SKM-1 (cell line): ENCODE measurements at regions not wholly inside any gene's neighbourhood (a gene's known extent, or its start where the extent isn't known, plus 50 kb on each side); places are given as distances from the start of the nearest gene placed in this dataset.

Experiments used
- DNase-seq: peaks from one replicate; lab custom pipeline; 2025; ENCODE audit not compliant: unreplicated experiment; lab: John Stamatoyannopoulos, UW

DNA sequence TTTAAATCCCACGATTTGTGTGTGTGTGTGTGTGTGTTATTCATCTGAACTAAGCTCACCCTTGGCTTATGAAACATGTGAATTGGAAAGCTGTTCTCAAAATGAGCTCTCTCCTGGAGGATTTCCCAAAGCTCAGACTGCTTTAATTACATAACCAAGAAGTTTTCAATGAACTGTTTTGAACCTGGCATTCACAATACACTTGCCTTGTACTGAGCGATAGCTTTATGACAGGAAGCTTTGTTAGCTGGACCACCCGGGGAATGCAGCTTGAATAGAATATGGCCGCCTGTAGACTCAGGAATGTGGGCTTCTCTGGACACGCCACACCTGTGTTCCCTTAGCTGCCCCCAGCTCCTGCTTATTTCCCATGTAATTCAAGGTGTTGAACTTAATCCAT is 71.4 kb upstream of the PREP start:
- DNase-seq: no peak

DNA sequence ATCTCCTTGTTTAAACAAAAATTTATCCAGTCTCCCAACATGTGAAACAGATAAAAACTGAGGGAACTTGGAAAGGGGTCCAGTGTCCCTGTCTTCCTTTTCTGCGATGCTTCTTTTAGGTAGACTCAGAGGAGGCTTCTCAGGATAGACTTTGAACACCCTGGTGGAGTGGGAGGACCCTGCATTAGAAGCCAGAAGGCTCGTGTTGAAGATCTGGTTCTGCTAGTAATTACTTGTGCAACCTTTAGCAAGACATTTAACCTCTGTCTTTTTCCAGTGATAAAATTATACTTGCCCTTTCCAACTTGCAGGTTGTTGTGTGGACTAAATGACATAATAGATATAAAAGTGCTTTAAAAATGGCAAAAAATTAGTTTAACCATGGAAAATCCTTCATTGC is 67.1 kb upstream of the PREP start:
- DNase-seq: no peak

DNA sequence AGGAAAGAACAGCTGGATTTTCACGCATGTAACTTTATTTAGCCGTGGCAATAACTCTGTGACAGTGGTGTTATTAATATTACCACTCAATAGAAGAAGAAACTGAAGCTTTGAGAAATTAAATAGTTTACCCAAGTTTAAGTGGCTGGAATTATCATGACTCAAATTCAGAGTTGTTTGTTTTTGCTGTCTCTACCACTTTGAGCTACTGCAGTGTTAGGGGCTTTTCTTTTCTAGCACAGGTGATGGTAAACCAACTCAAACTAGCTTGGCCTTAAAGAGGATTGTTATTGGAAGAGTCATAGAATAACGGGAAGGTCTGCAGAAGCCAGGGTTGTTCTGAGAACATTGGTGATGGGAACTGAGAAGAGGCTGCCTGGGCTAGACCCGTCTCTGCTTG is 66.0 kb upstream of the PREP start:
- no peak for DNase-seq

DNA sequence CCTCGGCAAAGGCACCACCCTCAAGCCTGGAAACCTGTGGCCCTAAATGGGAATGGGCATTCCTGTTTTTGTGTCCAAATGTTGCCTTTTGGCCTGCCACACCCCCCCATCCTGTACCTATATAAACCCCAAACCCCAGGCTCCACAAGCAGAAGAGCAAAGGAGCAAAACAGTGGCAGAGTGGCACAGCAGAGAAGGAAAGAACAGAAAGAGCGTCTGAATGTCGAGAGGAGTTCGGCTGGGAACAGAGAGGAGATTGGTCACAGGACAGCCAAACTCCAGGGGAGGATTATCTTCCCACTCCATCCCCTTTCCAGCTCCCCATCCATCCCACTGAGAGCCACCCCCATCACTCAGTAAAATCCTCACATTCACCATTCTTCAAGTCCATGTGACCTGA is 58.0 kb upstream of the PREP start:
- DNase-seq: no peak

DNA sequence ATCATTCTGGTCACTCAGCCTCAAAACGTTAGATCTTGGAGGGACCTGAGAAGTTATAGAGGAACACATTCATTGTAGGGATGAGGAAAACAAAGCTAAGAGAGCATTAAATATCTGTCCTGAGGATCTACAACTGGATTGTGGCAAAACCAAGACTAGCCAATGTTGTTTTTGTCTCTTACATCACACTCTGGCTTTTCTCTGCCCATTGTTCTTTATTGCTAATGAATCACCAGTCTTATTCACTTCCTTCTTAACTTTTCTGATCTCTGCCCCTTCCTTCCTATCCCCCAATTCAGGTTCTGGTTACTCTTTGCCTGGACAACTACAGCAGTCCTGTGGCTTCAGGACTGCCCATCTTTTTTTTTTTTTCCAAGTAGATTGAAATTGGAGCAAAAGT is 57.0 kb upstream of the PREP start:
- DNase-seq: no peak

DNA sequence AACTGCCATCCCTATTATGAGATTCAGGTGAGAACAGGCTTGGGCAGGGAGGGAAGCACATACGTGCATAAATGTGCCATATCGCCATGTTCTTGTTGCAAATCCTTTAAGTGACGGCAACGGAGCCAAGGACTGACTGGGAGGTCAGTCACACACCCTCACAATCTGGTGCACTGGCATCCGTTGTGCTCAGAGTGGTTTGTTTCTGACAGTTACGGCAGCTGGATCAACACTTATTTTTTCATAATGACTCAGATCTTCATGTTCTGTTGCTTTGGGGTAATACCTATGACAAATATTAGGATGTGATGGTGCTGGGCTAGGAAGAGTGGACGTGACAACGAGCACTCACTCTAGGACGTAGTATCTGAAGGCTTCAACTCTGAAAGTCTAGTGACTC is 56.2 kb upstream of the PREP start:
- DNase-seq: no peak

DNA sequence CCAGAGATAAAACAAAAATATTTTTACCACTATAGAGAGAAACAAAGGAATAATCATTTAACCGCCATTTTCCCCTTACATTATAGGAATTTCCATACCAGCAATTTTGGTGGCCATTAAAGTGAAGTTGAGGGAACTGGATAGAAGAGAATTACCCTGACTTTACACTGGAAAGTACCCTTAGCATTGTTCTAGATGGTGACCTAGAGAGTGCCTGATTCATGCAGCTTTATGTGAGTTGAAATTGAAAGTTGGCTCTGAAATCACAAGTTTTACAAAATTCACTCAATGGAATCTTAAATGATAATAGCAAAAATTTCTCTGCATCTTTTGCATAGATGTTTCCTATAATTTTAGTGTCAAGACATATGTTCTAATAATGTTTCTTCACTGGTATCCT is 55.7 kb upstream of the PREP start:
- no peak for DNase-seq

DNA sequence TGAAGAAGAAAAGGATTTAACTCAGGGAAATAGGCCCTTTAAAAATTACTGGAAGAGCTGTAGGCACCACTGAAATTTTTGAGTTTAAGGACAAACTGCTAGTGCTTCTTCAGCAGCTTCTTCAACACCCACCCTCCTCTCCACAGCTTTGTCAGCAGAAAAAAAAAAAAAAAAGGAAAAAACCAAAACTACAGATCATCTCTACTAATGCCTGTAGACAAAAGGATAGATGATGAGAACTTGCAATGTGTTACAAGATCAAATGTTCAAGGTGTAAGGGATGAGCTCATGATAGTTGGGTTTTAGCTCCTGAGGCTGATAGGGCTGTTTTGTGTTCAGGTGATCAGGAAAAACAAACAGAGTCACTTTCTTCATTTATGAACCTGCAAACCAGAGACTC is 55.2 kb upstream of the PREP start:
- DNase-seq: no peak

DNA sequence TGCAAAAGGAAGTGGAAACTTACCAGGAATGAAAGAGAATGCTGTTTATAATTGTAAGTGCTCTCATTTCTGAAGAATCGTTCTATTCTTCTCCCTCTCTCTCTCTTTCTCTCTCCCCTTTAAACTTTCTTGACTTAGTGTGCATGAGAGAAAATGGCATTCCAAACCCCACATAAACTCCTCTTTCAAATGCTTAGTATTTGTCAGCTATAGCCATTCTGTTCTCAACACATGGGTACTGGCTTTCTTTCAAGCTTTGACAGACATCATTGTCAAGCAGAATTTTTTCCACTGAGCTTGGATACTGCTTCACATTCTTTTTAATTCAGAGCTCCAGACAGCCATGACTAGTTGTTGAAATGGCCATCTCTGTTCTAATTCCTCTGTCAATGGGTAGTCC is 51.1 kb upstream of the PREP start:
- DNase-seq: no peak

DNA sequence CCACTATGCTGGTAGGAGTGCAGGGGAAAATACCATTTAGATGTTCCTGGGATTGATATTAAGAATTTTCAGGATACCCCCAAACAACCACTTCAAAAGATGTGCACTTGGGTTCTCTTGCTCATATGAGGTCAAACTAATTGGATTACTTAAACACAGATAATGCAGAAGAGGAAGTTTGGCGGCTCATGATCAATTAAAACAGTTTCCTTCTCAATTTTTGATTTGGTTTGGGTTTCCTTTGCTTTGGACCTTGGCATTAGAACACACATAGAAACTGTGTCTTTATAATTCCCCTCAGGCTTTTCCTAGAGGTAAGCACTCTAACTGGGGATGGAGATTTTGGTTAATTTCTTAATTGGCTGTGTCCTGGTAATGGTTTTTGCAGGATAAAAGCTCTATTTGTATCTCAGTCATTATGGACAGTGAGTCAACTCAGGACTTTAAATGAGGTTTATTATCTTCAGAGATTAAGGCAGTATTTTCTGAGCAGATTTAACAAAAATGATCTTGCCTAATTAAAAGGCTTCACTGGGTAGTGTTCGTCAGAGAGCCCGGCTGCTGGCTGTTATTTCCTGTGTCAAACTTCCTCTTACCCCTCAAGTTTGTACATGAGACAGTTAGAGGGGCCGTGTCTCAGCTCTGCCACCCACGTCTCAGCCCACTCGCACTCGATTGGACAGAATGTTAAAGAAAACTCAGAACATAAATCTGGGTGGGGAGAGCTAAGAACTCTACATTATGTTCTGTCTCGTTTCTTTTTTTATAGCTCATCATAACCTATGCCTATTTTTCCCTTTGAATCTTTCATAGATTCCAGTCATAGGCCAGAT is 50.3 kb upstream of the PREP start:
- DNase-seq: no peak
